ENCODE measurements at regions not wholly inside any gene's neighbourhood (a gene's known extent, or its start where the extent isn't known, plus 50 kb on each side); places are given as distances from the start of the nearest gene placed in this dataset.
"Not testable (repeated sequence)": the region's sequence is repeated elsewhere in the genome, so short reads cannot be mapped to it uniquely, and the experiment has no call there.

- peak in 1 of 2 experiments; percentile 41 for DNase-seq (ENCODE audit: low read depth in 1 of 2, low spot score in 2 of 2)
- Histone ChIP-seq H3K27ac (no peak overlapping the region), H3K4me3 (no peak overlapping the region), H3K9me3 (replicated peaks) (peaks cover 4% of the 10 kb centered on the region; the same call in 1 of the 2 replicates), H3K4me1 (replicated peaks) (no peaks in the 10 kb centered on the region), H3K36me3 (no peaks in the 10 kb centered on the region), H3K27me3 (replicated peaks) (peaks cover 54% of the 10 kb centered on the region)
Measured at GRCh38 chr13:111661052-111661451, 340.6 kb downstream of the TEX29 start.

GRCh38 chr13:111661776-111662175 lies 341.3 kb downstream of the TEX29 start:
- Histone ChIP-seq H3K4me1 (replicated peaks) (no peaks in the 10 kb centered on the region), H3K27ac (no peak overlapping the region), H3K4me3 (no peak overlapping the region), H3K9me3 (replicated peaks) (peaks cover 4% of the 10 kb centered on the region; the same call in 1 of the 2 replicates), H3K36me3 (no peaks in the 10 kb centered on the region), H3K27me3 (replicated peaks) (peaks cover 54% of the 10 kb centered on the region)
- peak in 1 of 2 experiments; percentile 38 for DNase-seq (ENCODE audit: low read depth in 1 of 2, low spot score in 2 of 2)

- Histone ChIP-seq H3K4me1 (replicated peaks) (no peaks in the 10 kb centered on the region), H3K9me3 (replicated peaks) (peaks cover 4% of the 10 kb centered on the region; the same call in 1 of the 2 replicates), H3K36me3 (no peaks in the 10 kb centered on the region), H3K27ac (no peak overlapping the region), H3K27me3 (replicated peaks) (peaks cover 49% of the 10 kb centered on the region), H3K4me3 (no peak overlapping the region)
- DNase-seq (ENCODE audit: low read depth in 1 of 2, low spot score in 2 of 2): peak in 1 of 2 experiments; percentile 34
Measured at GRCh38 chr13:111662451-111662850, 342.0 kb downstream of the TEX29 start.

GRCh38 chr13:111662895-111663294 lies 342.5 kb downstream of the TEX29 start:
- no peaks in the 10 kb centered on the region for H3K4me1 ChIP-seq (replicated peaks)
- H3K4me3 ChIP-seq: no peak overlapping the region
- H3K36me3 ChIP-seq: no peaks in the 10 kb centered on the region
- H3K27me3 ChIP-seq (replicated peaks): peaks cover 46% of the 10 kb centered on the region
- peaks cover 4% of the 10 kb centered on the region; the same call in 1 of the 2 replicates for H3K9me3 ChIP-seq (replicated peaks)
- H3K27ac ChIP-seq: no peak overlapping the region
- no peak for DNase-seq (ENCODE audit: low read depth in 1 of 2, low spot score in 2 of 2)

- Histone ChIP-seq H3K36me3 (no peaks in the 10 kb centered on the region), H3K4me3 (no peak overlapping the region), H3K9me3 (replicated peaks) (0 out of 2 replicates have a peak, but pooled peaks cover 4% of the 10 kb centered on the region), H3K4me1 (replicated peaks) (no peaks in the 10 kb centered on the region), H3K27ac (no peak overlapping the region), H3K27me3 (replicated peaks) (peaks cover 40% of the 10 kb centered on the region)
- peak in 1 of 2 experiments; percentile 39 for DNase-seq (ENCODE audit: low read depth in 1 of 2, low spot score in 2 of 2)
Measured at GRCh38 chr13:111663505-111663904, 343.1 kb downstream of the TEX29 start.

- peak in 1 of 2 experiments; percentile 41 for DNase-seq (ENCODE audit: low read depth in 1 of 2, low spot score in 2 of 2)
- no peaks in the 10 kb centered on the region for H3K36me3 ChIP-seq
- H3K27ac ChIP-seq: no peak overlapping the region
- H3K9me3 ChIP-seq (replicated peaks): 0 out of 2 replicates have a peak, but pooled peaks cover 4% of the 10 kb centered on the region
- no peak overlapping the region for H3K4me3 ChIP-seq
- H3K27me3 ChIP-seq (replicated peaks): peaks cover 35% of the 10 kb centered on the region
- no peaks in the 10 kb centered on the region for H3K4me1 ChIP-seq (replicated peaks)
Measured at GRCh38 chr13:111663953-111664421, 343.5 kb downstream of the TEX29 start.

GRCh38 chr13:111664696-111665095 lies 344.3 kb downstream of the TEX29 start:
- Histone ChIP-seq H3K27me3 (replicated peaks) (peaks cover 28% of the 10 kb centered on the region), H3K27ac (no peak overlapping the region), H3K9me3 (replicated peaks) (0 out of 2 replicates have a peak, but pooled peaks cover 4% of the 10 kb centered on the region), H3K4me3 (no peak overlapping the region), H3K36me3 (no peaks in the 10 kb centered on the region), H3K4me1 (replicated peaks) (no peaks in the 10 kb centered on the region)
- peak in 1 of 2 experiments; percentile 36 for DNase-seq (ENCODE audit: low read depth in 1 of 2, low spot score in 2 of 2)

- Histone ChIP-seq H3K27ac (no peak overlapping the region), H3K36me3 (no peaks in the 10 kb centered on the region), H3K9me3 (replicated peaks) (0 out of 2 replicates have a peak, but pooled peaks cover 4% of the 10 kb centered on the region), H3K4me3 (no peak overlapping the region), H3K27me3 (replicated peaks) (peaks cover 24% of the 10 kb centered on the region), H3K4me1 (replicated peaks) (no peaks in the 10 kb centered on the region)
- peak in 1 of 2 experiments; percentile 43 for DNase-seq (ENCODE audit: low read depth in 1 of 2, low spot score in 2 of 2)
Measured at GRCh38 chr13:111665691-111666095, 345.3 kb downstream of the TEX29 start.

- Histone ChIP-seq H3K36me3 (no peaks in the 10 kb centered on the region), H3K9me3 (replicated peaks) (0 out of 2 replicates have a peak, but pooled peaks cover 4% of the 10 kb centered on the region), H3K27me3 (replicated peaks) (peaks cover 24% of the 10 kb centered on the region), H3K4me1 (replicated peaks) (no peaks in the 10 kb centered on the region), H3K27ac (no peak overlapping the region), H3K4me3 (no peak overlapping the region)
- peak in 1 of 2 experiments; percentile 39 for DNase-seq (ENCODE audit: low read depth in 1 of 2, low spot score in 2 of 2)
Measured at GRCh38 chr13:111666164-111666776, 345.8 kb downstream of the TEX29 start.

GRCh38 chr13:111667757-111668156 lies 347.3 kb downstream of the TEX29 start:
- Histone ChIP-seq H3K27ac (no peak overlapping the region), H3K9me3 (replicated peaks) (no peaks in the 10 kb centered on the region), H3K27me3 (replicated peaks) (peaks cover 20% of the 10 kb centered on the region), H3K36me3 (no peaks in the 10 kb centered on the region), H3K4me3 (no peak overlapping the region), H3K4me1 (replicated peaks) (no peaks in the 10 kb centered on the region)
- no peak for DNase-seq (ENCODE audit: low read depth in 1 of 2, low spot score in 2 of 2)

GRCh38 chr13:111668451-111668850 lies 348.0 kb downstream of the TEX29 start:
- no peaks in the 10 kb centered on the region for H3K36me3 ChIP-seq
- no peak overlapping the region for H3K4me3 ChIP-seq
- H3K27ac ChIP-seq: no peak overlapping the region
- no peaks in the 10 kb centered on the region for H3K4me1 ChIP-seq (replicated peaks)
- no peaks in the 10 kb centered on the region for H3K9me3 ChIP-seq (replicated peaks)
- DNase-seq (ENCODE audit: low read depth in 1 of 2, low spot score in 2 of 2): peak in 1 of 2 experiments; percentile 45
- peaks cover 17% of the 10 kb centered on the region for H3K27me3 ChIP-seq (replicated peaks)

GRCh38 chr13:111672198-111672597 lies 351.8 kb downstream of the TEX29 start:
- not testable (repeated sequence) for H3K4me1 ChIP-seq (replicated peaks); DNase-seq (ENCODE audit: low read depth in 1 of 2, low spot score in 2 of 2)

GRCh38 chr13:111678120-111678882 lies 357.9 kb downstream of the TEX29 start:
- not testable (repeated sequence) for DNase-seq (ENCODE audit: low read depth in 1 of 2, low spot score in 2 of 2); H3K27me3 ChIP-seq (replicated peaks); H3K27ac ChIP-seq; H3K4me3 ChIP-seq; H3K4me1 ChIP-seq (replicated peaks); H3K36me3 ChIP-seq; H3K9me3 ChIP-seq (replicated peaks)

More at GRCh38 chr13:111672198-111672597, 351.8 kb downstream of the TEX29 start:
- H3K36me3 ChIP-seq; H3K9me3 ChIP-seq (replicated peaks); H3K27me3 ChIP-seq (replicated peaks); H3K27ac ChIP-seq; H3K4me3 ChIP-seq: not testable (repeated sequence)

GRCh38 chr13:111679645-111680044 lies 359.2 kb downstream of the TEX29 start:
- not testable (repeated sequence) for DNase-seq (ENCODE audit: low read depth in 1 of 2, low spot score in 2 of 2); H3K4me1 ChIP-seq (replicated peaks); H3K27me3 ChIP-seq (replicated peaks); H3K36me3 ChIP-seq; H3K9me3 ChIP-seq (replicated peaks); H3K27ac ChIP-seq; H3K4me3 ChIP-seq
